Stomach (tissue), 4 donors: ENCODE measurements at regions not wholly inside any gene's neighbourhood (a gene's known extent, or its start where the extent isn't known, plus 50 kb on each side); places are given as distances from the start of the nearest gene placed in this dataset.

Source experiments
- POLR2A ChIP-seq, 4 donors: fragments of 450-650 bp; IDR thresholded peaks; one replicate each; pipeline ENCODE4 v1.6.1; 2016; ENCODE audit warnings: antibody characterized with exemption in 4 of 4, control low read depth in 2 of 4, mild to moderate bottlenecking in 1 of 4, moderate library complexity in 1 of 4
- POLR2AphosphoS5 ChIP-seq, 3 donors: sonication (generic); formaldehyde crosslinking; IDR thresholded peaks; one replicate each; pipeline ENCODE4 v1.6.1; 2016; ENCODE audit warnings: antibody characterized with exemption in 3 of 3
- TF ChIP-seq, protein P1 (sequence below), 7 experiments: fragments of 450-650 bp in 4 of 7; fragments of 200-600 bp in 3 of 7; sonication (generic) in 3 of 7; IDR thresholded peaks; one replicate each; pipeline ENCODE4 v1.5.1; 2016 to 2019; ENCODE audit warnings: antibody characterized with exemption in 7 of 7, control low read depth in 2 of 7, mild to moderate bottlenecking in 1 of 7

DNA sequence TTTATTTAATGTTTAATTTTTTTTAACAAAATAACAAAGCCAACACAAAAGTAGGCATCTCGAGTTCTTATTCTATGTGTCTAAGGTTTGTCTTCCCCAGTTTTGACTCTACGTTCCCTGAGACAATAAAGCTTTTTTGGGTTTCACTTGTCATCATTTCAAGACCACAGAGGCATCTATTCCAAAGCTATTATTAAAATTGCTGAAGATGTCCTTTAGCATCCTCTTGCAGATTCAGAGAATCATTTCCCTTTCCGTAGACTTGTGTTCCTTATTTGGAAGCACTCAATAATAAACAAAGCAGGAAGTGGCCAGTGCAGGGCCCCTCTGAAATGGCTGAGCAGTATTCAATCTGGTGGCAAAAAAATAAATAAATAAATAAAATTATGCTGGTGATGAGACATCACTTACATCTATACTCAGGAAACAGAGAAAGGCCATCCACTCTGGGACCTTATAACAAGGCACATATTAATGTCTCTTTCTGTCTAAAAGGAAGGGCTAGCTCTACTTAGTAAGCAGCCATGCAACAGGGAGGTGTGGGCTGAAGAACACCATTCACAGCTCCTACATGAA is 362.3 kb downstream of the WDR72 start:
- TF ChIP-seq, protein P1, sequence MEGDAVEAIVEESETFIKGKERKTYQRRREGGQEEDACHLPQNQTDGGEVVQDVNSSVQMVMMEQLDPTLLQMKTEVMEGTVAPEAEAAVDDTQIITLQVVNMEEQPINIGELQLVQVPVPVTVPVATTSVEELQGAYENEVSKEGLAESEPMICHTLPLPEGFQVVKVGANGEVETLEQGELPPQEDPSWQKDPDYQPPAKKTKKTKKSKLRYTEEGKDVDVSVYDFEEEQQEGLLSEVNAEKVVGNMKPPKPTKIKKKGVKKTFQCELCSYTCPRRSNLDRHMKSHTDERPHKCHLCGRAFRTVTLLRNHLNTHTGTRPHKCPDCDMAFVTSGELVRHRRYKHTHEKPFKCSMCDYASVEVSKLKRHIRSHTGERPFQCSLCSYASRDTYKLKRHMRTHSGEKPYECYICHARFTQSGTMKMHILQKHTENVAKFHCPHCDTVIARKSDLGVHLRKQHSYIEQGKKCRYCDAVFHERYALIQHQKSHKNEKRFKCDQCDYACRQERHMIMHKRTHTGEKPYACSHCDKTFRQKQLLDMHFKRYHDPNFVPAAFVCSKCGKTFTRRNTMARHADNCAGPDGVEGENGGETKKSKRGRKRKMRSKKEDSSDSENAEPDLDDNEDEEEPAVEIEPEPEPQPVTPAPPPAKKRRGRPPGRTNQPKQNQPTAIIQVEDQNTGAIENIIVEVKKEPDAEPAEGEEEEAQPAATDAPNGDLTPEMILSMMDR (IDR thresholded peaks at IDR 0.05): no peak
- TF ChIP-seq POLR2A (IDR thresholded peaks at IDR 0.05): no peak
- TF ChIP-seq POLR2AphosphoS5 (IDR thresholded peaks at IDR 0.05): no peak
